H1 (cell line): ENCODE measurements at regions not wholly inside any gene's neighbourhood (a gene's known extent, or its start where the extent isn't known, plus 50 kb on each side); places are given as distances from the start of the nearest gene placed in this dataset.

Experiments
- CTCF ChIA-PET: fragments of 300-600 bp; sonication (Branson Sonifier 250); formaldehyde crosslinking; loops from one replicate; lab custom pipeline; 2021; ENCODE audit not compliant: partially characterized antibody; lab: Charles Lee
- POLR2A ChIA-PET: fragments of 300-600 bp; sonication (Branson Sonifier 250); formaldehyde crosslinking; loops from one replicate; lab custom pipeline; 2021; ENCODE audit warnings: inconsistent platforms; ENCODE audit not compliant: partially characterized antibody; lab: Charles Lee
- DNase-seq, 2 experiments: peaks; one replicate each; pipeline versions ENCODE4 v3.0.0 to v3.0.0-alpha.2; 2010 to 2022; ENCODE audit warnings: low spot score in 2 of 2, low read depth in 1 of 2, mixed read lengths in 1 of 2
- FAIRE-seq: peaks from 2 replicates; lab custom pipeline; 2011; peaks lifted over from hg19 to GRCh38; lab: Jason Lieb, UNC
- H2AFZ ChIP-seq: 2 replicates; pipeline ENCODE4 v1.8.1; 2012; ENCODE audit warnings: low read length, inconsistent platforms
- H2AK5ac ChIP-seq: 2 replicates; pipeline ENCODE4 v1.6.1; 2013; ENCODE audit warnings: low read depth, low read length
- H2BK120ac ChIP-seq: replicated peaks from 2 replicates; pipeline ENCODE3; 2013; ENCODE audit warnings: low read depth, low read length, inconsistent platforms
- H2BK12ac ChIP-seq: 2 replicates; pipeline ENCODE4 v1.6.1; 2013; ENCODE audit warnings: low read depth, low read length
- H2BK15ac ChIP-seq: 2 replicates; pipeline ENCODE4 v1.6.1; 2013; ENCODE audit warnings: low read length
- H2BK20ac ChIP-seq: 2 replicates; pipeline ENCODE4 v1.6.1; 2013; ENCODE audit warnings: low read length
- H2BK5ac ChIP-seq: 2 replicates; pipeline ENCODE4 v1.6.1; 2013; ENCODE audit warnings: low read depth, low read length
- H3K14ac ChIP-seq: 2 replicates; pipeline ENCODE4 v1.6.1; 2013; ENCODE audit warnings: inconsistent platforms; ENCODE audit not compliant: insufficient read length
- H3K18ac ChIP-seq: 2 replicates; pipeline ENCODE4 v1.6.1; 2013; ENCODE audit warnings: low read length; ENCODE audit errors: extremely low read depth
- H3K23ac ChIP-seq: 2 replicates; pipeline ENCODE4 v1.6.1; 2013; ENCODE audit warnings: inconsistent platforms; ENCODE audit not compliant: insufficient read length
- H3K23me2 ChIP-seq: 2 replicates; pipeline ENCODE4 v1.6.1; 2013; ENCODE audit warnings: low read depth, low read length
- H3K27ac ChIP-seq: 2 replicates; pipeline ENCODE4 v1.6.1; 2011; ENCODE audit warnings: low read depth, low read length, inconsistent platforms
- H3K27me3 ChIP-seq, 4 experiments: replicated peaks in 1 of 4; 1 replicate in 1 of 4; 2 replicates in 3 of 4; pipeline versions ENCODE4 v1.6.1 to v1.8.1; 2011 to 2013; ENCODE audit warnings: low read length in 3 of 4, mild to moderate bottlenecking in 3 of 4, inconsistent platforms in 2 of 4, mixed read lengths in 2 of 4, moderate library complexity in 1 of 4; ENCODE audit not compliant: control insufficient read depth in 3 of 4, insufficient read depth in 3 of 4; ENCODE audit errors: extremely low read depth in 1 of 4
- H3K36me3 ChIP-seq, 4 experiments: 2 replicates each; pipeline versions ENCODE4 v1.6.1 to v1.8.1; 2011 to 2013; ENCODE audit warnings: mild to moderate bottlenecking in 4 of 4, low read length in 3 of 4, moderate library complexity in 2 of 4, control low read depth in 1 of 4, inconsistent platforms in 1 of 4; ENCODE audit not compliant: insufficient read depth in 4 of 4, control insufficient read depth in 2 of 4
- H3K4ac ChIP-seq: replicated peaks from 2 replicates; pipeline ENCODE3; 2013; ENCODE audit warnings: low read length, low read depth, mixed read lengths, inconsistent platforms; ENCODE audit not compliant: insufficient read length
- H3K4me1 ChIP-seq, 4 experiments: replicated peaks in 1 of 4; 1 replicate in 1 of 4; 2 replicates in 3 of 4; pipeline versions ENCODE4 v1.6.1 to v1.8.1; 2011 to 2013; ENCODE audit warnings: low read length in 3 of 4, inconsistent platforms in 2 of 4, mixed read lengths in 1 of 4; ENCODE audit not compliant: insufficient read depth in 4 of 4, control insufficient read depth in 3 of 4
- H3K4me2 ChIP-seq, 2 experiments: 2 replicates each; pipeline versions ENCODE4 v1.6.1 to v1.8.1; 2011 to 2013; ENCODE audit warnings: low read depth in 2 of 2, low read length in 2 of 2, control low read depth in 1 of 2, inconsistent platforms in 1 of 2, mild to moderate bottlenecking in 1 of 2; ENCODE audit not compliant: insufficient read depth in 1 of 2
- H3K4me3 ChIP-seq, 4 experiments: fragments of 200-600, 300-600 bp in 1 of 4; sonication (generic), shearing (Covaris generic), sonication (Bioruptor Twin) in 1 of 4; 2 replicates each; pipeline versions ENCODE4 v1.5.1 to v1.8.1; 2011 to 2016; ENCODE audit warnings: low read length in 4 of 4, low read depth in 3 of 4, control low read depth in 2 of 4, inconsistent platforms in 2 of 4, mild to moderate bottlenecking in 2 of 4, mixed read lengths in 1 of 4, moderate library complexity in 1 of 4; ENCODE audit not compliant: insufficient read depth in 2 of 4; ENCODE audit errors: extremely low read depth in 1 of 4
- H3K56ac ChIP-seq: replicated peaks from 2 replicates; pipeline ENCODE3; 2013; ENCODE audit warnings: low read depth, mild to moderate bottlenecking, mixed read lengths, low read length, inconsistent platforms; ENCODE audit not compliant: insufficient read length
- H3K79me1 ChIP-seq: 2 replicates; pipeline ENCODE4 v1.6.1; 2013; ENCODE audit warnings: low read depth, low read length, control low read depth
- H3K79me2 ChIP-seq, 2 experiments: 2 replicates each; pipeline versions ENCODE4 v1.6.1 to v1.8.1; 2012 to 2013; ENCODE audit warnings: low read length in 2 of 2, mild to moderate bottlenecking in 2 of 2, inconsistent platforms in 1 of 2; ENCODE audit not compliant: insufficient read depth in 2 of 2, control insufficient read depth in 1 of 2
- H3K9ac ChIP-seq, 4 experiments: replicated peaks in 1 of 4; 1 replicate in 1 of 4; 2 replicates in 3 of 4; pipeline versions ENCODE4 v1.6.1 to v1.8.1; 2011 to 2013; ENCODE audit warnings: low read depth in 3 of 4, low read length in 3 of 4, control low read depth in 2 of 4, mild to moderate bottlenecking in 2 of 4, moderate library complexity in 2 of 4, inconsistent platforms in 1 of 4; ENCODE audit errors: extremely low read depth in 1 of 4
- H3K9me3 ChIP-seq, 2 experiments: 2 replicates each; pipeline versions ENCODE4 v1.6.1 to v1.8.1; 2012 to 2013; ENCODE audit warnings: mild to moderate bottlenecking in 2 of 2, moderate library complexity in 2 of 2, control low read depth in 1 of 2, inconsistent platforms in 1 of 2, low read depth in 1 of 2, low read length in 1 of 2, mixed read lengths in 1 of 2; ENCODE audit not compliant: insufficient read depth in 2 of 2
- H4K20me1 ChIP-seq, 2 experiments: replicated peaks in 1 of 2; 2 replicates each; pipeline versions ENCODE3 to v1.8.1; 2011 to 2013; ENCODE audit warnings: inconsistent platforms in 2 of 2, low read length in 2 of 2, mild to moderate bottlenecking in 1 of 2; ENCODE audit not compliant: insufficient read depth in 2 of 2, control insufficient read depth in 1 of 2
- H4K5ac ChIP-seq: 2 replicates; pipeline ENCODE4 v1.6.1; 2013; ENCODE audit warnings: low read length, low read depth, mixed read lengths, inconsistent platforms; ENCODE audit not compliant: insufficient read length
- H4K8ac ChIP-seq: 2 replicates; pipeline ENCODE4 v1.8.0; 2013; ENCODE audit warnings: mild to moderate bottlenecking, moderate library complexity, low read length, inconsistent platforms; ENCODE audit not compliant: insufficient read depth; ENCODE audit errors: extremely low read depth
- H4K91ac ChIP-seq: replicated peaks from 2 replicates; pipeline ENCODE3; 2013; ENCODE audit warnings: low read length, mixed read lengths, inconsistent platforms; ENCODE audit not compliant: insufficient read length
- CREB1 ChIP-seq: IDR thresholded peaks from 2 replicates; pipeline ENCODE4 v1.6.1; 2012; ENCODE audit warnings: inconsistent platforms
- GABPA ChIP-seq: IDR thresholded peaks from 2 replicates; pipeline ENCODE4 v1.6.1; 2011; ENCODE audit warnings: mild to moderate bottlenecking, low read length, moderate library complexity, borderline replicate concordance; ENCODE audit not compliant: insufficient read depth
- HDAC2 ChIP-seq, 2 experiments: fragments of 300-600 bp in 1 of 2; sonication (generic) in 1 of 2; IDR thresholded peaks; 2 replicates each; pipeline ENCODE4 v1.6.1; 2011 to 2012; ENCODE audit warnings: low read depth in 2 of 2, low read length in 2 of 2, mild to moderate bottlenecking in 2 of 2, moderate library complexity in 2 of 2, borderline replicate concordance in 1 of 2, inconsistent platforms in 1 of 2
- MAFK ChIP-seq: IDR thresholded peaks from 2 replicates; pipeline ENCODE4 v1.6.1; 2012; ENCODE audit warnings: low read depth, mild to moderate bottlenecking, improper control_type of control experiment, low read length
- POLR2A ChIP-seq, 2 experiments: IDR thresholded peaks; 1 replicate in 1 of 2; 2 replicates in 1 of 2; pipeline ENCODE4 v1.6.1; 2011; ENCODE audit warnings: low read depth in 2 of 2, low read length in 2 of 2, mild to moderate bottlenecking in 2 of 2; ENCODE audit errors: control extremely low read depth in 1 of 2
- RFX5 ChIP-seq: IDR thresholded peaks from 2 replicates; pipeline ENCODE4 v1.6.1; 2011; ENCODE audit warnings: low read depth, low read length, improper control_type of control experiment, borderline replicate concordance
- SIRT6 ChIP-seq: IDR thresholded peaks from one replicate; pipeline ENCODE4 v1.7.1; 2012; ENCODE audit warnings: low read length, inconsistent platforms
- SIX5 ChIP-seq: IDR thresholded peaks from 2 replicates; pipeline ENCODE4 v1.6.1; 2011; ENCODE audit warnings: mild to moderate bottlenecking, low read depth, low read length
- SRF ChIP-seq: IDR thresholded peaks from 2 replicates; pipeline ENCODE4 v1.6.1; 2011; ENCODE audit warnings: mild to moderate bottlenecking, low read depth, low read length, moderate library complexity
- SUZ12 ChIP-seq: fragments of 200-600 bp; sonication (generic); IDR thresholded peaks from 2 replicates; pipeline ENCODE4 v1.6.1; 2012; ENCODE audit warnings: mild to moderate bottlenecking, inconsistent platforms, low read length, moderate library complexity, mixed read lengths
- ZNF274 ChIP-seq: IDR thresholded peaks from 2 replicates; pipeline ENCODE4 v1.7.0; 2012; ENCODE audit warnings: low read length, borderline replicate concordance; ENCODE audit errors: extremely low read depth
- WGBS, 2 experiments: shearing (Covaris generic) in 1 of 2; methylation state at CpG; one replicate each; pipeline versions ENCODE4 v1.1.6 to v1.1.7; 2013 to 2015; ENCODE audit warnings: low lambda C conversion rate in 2 of 2, mixed read lengths in 2 of 2, inconsistent platforms in 1 of 2, low coverage in 1 of 2, missing lambda C conversion rate in 1 of 2; ENCODE audit not compliant: insufficient replicate concordance in 2 of 2, insufficient coverage in 1 of 2, insufficient read length in 1 of 2; ENCODE audit errors: extremely low coverage in 1 of 2, missing lambda C conversion rate in 1 of 2; 5-methylcytosine and 5-hydroxymethylcytosine counted together
- TF ChIP-seq, protein P1 (sequence below): IDR thresholded peaks from 2 replicates; pipeline ENCODE4 v1.6.1; 2012; ENCODE audit warnings: low read length, inconsistent platforms
- TF ChIP-seq, protein P2 (sequence below): IDR thresholded peaks from 2 replicates; pipeline ENCODE4 v1.6.1; 2011; ENCODE audit warnings: low read length, improper control_type of control experiment

DNA sequence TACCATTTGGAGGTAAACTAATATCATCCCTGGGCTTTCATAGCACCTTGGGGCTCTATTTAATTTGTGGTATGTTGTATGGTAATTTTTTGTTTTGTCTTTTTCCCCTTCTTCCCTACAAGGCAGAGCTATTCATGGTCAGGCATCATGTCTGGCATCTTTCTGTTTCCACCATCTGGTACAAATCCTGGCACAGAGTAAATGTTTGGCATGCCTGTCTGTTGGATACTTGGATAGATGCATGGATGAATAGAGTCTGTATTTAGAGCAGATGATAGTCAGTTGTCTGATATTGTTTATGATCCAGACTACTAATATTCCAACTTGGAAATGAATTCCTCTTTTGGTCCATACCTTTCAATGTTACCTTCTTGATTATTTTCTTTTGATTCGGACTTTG, 139.8 kb downstream of the NEDD1 start:
- no peak overlapping the region for H3K4me3 ChIP-seq
- no peaks in the 10 kb centered on the region for H4K20me1 ChIP-seq
- no peak overlapping the region for H3K27ac ChIP-seq
- peaks cover 0 to 4% (median 1%) of the 10 kb centered on the region in 4 experiments; a peak in 1 of 7 replicates for H3K4me1 ChIP-seq
- H4K8ac ChIP-seq, result no peak overlapping the region
- H2BK5ac ChIP-seq, result no peak overlapping the region
- no peaks in the 10 kb centered on the region for H3K36me3 ChIP-seq
- no peak overlapping the region for H3K18ac ChIP-seq
- H3K23me2 ChIP-seq, result no peaks in the 10 kb centered on the region
- CTCF ChIA-PET, result no interaction called here
- no peak overlapping the region for H2AK5ac ChIP-seq
- FAIRE-seq (no peak), DNase-seq (no peak)
- no peak overlapping the region for H2BK15ac ChIP-seq
- no peak overlapping the region for H3K23ac ChIP-seq
- H2AFZ ChIP-seq, result no peak overlapping the region
- H3K4ac ChIP-seq, result no peak overlapping the region
- no peak overlapping the region for H2BK120ac ChIP-seq
- H3K9ac ChIP-seq, result no peak overlapping the region
- H4K91ac ChIP-seq, result no peak overlapping the region
- H3K14ac ChIP-seq, result no peak overlapping the region
- no peaks in the 10 kb centered on the region for H3K9me3 ChIP-seq
- H3K4me2 ChIP-seq, result no peak overlapping the region
- H2BK20ac ChIP-seq, result no peak overlapping the region
- no peaks in the 10 kb centered on the region for H3K27me3 ChIP-seq
- no peaks in the 10 kb centered on the region for H3K79me1 ChIP-seq
- H3K79me2 ChIP-seq, result no peaks in the 10 kb centered on the region
- H4K5ac ChIP-seq, result no peak overlapping the region
- POLR2A ChIA-PET, result no interaction called here
- H2BK12ac ChIP-seq, result no peak overlapping the region
- 96% methylated on average over 1 of the region's 1 CpG; no CpG with 5 or more reads in 1 of the 2 experiments for WGBS, 2 experiments
- no peak overlapping the region for H3K56ac ChIP-seq
- TF ChIP-seq HDAC2 (IDR thresholded peaks at IDR 0.05; ENCODE audit: borderline replicate concordance in 1 of 2, low read depth in 2 of 2, low read length in 2 of 2) (no peak), SIRT6 (no peak), SIX5 (no peak), ZNF274 (no peak), POLR2A (IDR thresholded peaks at IDR 0.05; ENCODE audit: control extremely low read depth in 1 of 2, low read depth in 2 of 2, low read length in 2 of 2) (no peak), RFX5 (no peak), SRF (no peak), CREB1 (no peak), SUZ12 (no peak), GABPA (no peak), MAFK (no peak)
- TF ChIP-seq, protein P1, sequence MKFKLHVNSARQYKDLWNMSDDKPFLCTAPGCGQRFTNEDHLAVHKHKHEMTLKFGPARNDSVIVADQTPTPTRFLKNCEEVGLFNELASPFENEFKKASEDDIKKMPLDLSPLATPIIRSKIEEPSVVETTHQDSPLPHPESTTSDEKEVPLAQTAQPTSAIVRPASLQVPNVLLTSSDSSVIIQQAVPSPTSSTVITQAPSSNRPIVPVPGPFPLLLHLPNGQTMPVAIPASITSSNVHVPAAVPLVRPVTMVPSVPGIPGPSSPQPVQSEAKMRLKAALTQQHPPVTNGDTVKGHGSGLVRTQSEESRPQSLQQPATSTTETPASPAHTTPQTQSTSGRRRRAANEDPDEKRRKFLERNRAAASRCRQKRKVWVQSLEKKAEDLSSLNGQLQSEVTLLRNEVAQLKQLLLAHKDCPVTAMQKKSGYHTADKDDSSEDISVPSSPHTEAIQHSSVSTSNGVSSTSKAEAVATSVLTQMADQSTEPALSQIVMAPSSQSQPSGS, result no peak
- TF ChIP-seq, protein P2, sequence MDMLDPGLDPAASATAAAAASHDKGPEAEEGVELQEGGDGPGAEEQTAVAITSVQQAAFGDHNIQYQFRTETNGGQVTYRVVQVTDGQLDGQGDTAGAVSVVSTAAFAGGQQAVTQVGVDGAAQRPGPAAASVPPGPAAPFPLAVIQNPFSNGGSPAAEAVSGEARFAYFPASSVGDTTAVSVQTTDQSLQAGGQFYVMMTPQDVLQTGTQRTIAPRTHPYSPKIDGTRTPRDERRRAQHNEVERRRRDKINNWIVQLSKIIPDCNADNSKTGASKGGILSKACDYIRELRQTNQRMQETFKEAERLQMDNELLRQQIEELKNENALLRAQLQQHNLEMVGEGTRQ, result no peak
